NB4 (cell line): ENCODE measurements at regions not wholly inside any gene's neighbourhood (a gene's known extent, or its start where the extent isn't known, plus 50 kb on each side); places are given as distances from the start of the nearest gene placed in this dataset.

Source experiments
- DNase-seq: peaks from one replicate; pipeline ENCODE4 v3.0.0; 2010; ENCODE audit warnings: low read depth
- H3K4me3 ChIP-seq: one replicate; pipeline ENCODE4 v1.5.1; 2011; ENCODE audit warnings: mild to moderate bottlenecking, low read depth, low read length, moderate library complexity
- MYC ChIP-seq: IDR thresholded peaks from 2 replicates; pipeline ENCODE4 v1.6.1; 2011; ENCODE audit warnings: low read depth, low read length
- POLR2A ChIP-seq: IDR thresholded peaks from 2 replicates; pipeline ENCODE4 v1.6.1; 2011; ENCODE audit warnings: mild to moderate bottlenecking; ENCODE audit not compliant: insufficient read length; ENCODE audit errors: extremely low read depth
- TF ChIP-seq, protein P1 (sequence below): IDR thresholded peaks from 2 replicates; pipeline ENCODE4 v1.6.1; 2011; ENCODE audit warnings: low read depth, low read length
- TF ChIP-seq, protein P2 (sequence below): IDR thresholded peaks from one replicate; pipeline ENCODE4 v1.5.1; 2012; ENCODE audit warnings: low read depth, low read length

DNA sequence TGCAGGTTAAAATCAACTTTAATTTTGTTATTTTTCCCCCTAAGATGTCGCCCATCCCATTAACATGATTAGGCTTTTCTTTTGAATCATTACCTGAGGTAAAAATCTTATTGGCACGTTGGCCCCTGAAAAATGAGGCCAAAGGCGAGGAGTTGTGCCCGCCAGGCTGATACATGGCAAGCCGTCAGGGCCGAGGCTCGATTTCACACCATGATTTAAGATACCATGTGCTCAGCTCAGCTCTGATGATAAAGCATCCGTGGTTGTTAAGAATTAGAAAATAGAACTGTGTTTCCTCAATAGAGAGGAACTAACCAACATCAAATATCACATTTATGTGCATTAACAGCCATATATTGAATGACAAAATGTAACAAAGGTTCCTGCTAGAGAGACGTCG lies 972.9 kb upstream of the SOX9 start:
- TF ChIP-seq POLR2A (no peak), MYC (no peak)
- TF ChIP-seq, protein P1, sequence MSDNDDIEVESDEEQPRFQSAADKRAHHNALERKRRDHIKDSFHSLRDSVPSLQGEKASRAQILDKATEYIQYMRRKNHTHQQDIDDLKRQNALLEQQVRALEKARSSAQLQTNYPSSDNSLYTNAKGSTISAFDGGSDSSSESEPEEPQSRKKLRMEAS: no peak
- TF ChIP-seq, protein P2, sequence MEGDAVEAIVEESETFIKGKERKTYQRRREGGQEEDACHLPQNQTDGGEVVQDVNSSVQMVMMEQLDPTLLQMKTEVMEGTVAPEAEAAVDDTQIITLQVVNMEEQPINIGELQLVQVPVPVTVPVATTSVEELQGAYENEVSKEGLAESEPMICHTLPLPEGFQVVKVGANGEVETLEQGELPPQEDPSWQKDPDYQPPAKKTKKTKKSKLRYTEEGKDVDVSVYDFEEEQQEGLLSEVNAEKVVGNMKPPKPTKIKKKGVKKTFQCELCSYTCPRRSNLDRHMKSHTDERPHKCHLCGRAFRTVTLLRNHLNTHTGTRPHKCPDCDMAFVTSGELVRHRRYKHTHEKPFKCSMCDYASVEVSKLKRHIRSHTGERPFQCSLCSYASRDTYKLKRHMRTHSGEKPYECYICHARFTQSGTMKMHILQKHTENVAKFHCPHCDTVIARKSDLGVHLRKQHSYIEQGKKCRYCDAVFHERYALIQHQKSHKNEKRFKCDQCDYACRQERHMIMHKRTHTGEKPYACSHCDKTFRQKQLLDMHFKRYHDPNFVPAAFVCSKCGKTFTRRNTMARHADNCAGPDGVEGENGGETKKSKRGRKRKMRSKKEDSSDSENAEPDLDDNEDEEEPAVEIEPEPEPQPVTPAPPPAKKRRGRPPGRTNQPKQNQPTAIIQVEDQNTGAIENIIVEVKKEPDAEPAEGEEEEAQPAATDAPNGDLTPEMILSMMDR: no peak

DNA sequence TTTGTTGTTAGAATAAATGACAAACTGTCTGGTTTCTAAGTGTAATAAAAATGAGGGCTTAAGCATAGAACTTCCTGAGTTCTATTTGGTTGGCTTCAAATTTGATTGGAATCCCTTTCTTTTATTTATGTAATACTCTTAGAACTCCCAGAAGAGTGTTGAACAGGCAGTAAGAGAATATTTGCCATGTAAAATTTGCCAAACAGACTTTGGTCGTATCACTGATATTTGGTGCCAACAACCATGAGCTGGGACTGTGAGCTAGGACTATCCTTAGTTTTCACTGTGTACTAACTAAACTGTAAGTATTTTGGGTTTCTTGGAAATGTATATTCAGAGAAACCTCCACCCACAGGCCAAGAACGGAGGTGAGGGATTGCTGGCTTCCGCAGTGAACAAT lies 971.2 kb upstream of the SOX9 start:
- DNase-seq: no peak

More for the DNA sequence above, 972.9 kb upstream of the SOX9 start:
- no peak overlapping the region for H3K4me3 ChIP-seq
- no peak for DNase-seq

DNA sequence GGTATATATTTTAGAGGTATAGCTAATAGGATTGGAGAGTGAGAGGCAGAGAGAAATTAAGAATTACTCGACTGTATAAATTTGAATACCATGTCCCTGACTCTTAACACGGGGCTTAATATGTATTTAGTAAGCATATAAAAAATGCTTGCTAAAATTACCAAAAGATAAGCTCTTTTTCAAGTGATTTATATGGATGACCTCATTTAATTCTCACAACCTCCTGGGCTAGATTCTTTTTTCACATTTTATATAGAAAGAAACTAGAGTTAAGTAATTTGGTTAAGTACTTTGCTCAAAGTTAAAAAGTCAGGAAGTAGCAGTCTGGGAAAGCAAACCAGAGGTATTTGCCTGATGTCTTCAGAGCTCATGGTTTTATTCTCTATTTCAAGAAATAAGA lies 963.5 kb upstream of the SOX9 start:
- no peak overlapping the region for H3K4me3 ChIP-seq
- no peak for TF ChIP-seq MYC
- TF ChIP-seq, protein P2: no peak
- TF ChIP-seq, protein P1: no peak
- no peak for TF ChIP-seq POLR2A
- no peak for DNase-seq

More for the DNA sequence above, 971.2 kb upstream of the SOX9 start:
- TF ChIP-seq, protein P1: no peak
- TF ChIP-seq POLR2A (no peak), MYC (no peak)
- TF ChIP-seq, protein P2: no peak
- no peak overlapping the region for H3K4me3 ChIP-seq

DNA sequence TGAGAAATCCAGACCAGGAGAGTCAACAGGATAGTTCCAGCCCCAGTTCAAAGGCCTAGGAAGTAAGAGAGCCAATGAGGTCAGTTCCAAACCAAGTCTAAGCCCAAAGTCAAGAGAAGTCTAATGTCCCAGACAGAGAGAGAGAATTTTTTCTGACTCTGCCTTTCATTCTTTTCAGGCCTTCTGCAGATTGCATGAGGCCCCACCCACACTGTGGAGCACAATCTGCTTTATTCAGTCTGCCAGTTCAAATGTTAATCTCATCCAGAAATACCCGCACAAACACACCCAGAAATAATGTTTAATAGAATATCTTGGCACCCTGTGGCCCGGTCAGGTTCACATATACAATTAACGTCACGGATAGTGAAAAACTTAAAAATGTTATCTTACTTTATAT lies 962.4 kb upstream of the SOX9 start:
- no peak overlapping the region for H3K4me3 ChIP-seq
- TF ChIP-seq POLR2A (no peak), MYC (no peak)
- TF ChIP-seq, protein P1: no peak
- TF ChIP-seq, protein P2: no peak
- no peak for DNase-seq

DNA sequence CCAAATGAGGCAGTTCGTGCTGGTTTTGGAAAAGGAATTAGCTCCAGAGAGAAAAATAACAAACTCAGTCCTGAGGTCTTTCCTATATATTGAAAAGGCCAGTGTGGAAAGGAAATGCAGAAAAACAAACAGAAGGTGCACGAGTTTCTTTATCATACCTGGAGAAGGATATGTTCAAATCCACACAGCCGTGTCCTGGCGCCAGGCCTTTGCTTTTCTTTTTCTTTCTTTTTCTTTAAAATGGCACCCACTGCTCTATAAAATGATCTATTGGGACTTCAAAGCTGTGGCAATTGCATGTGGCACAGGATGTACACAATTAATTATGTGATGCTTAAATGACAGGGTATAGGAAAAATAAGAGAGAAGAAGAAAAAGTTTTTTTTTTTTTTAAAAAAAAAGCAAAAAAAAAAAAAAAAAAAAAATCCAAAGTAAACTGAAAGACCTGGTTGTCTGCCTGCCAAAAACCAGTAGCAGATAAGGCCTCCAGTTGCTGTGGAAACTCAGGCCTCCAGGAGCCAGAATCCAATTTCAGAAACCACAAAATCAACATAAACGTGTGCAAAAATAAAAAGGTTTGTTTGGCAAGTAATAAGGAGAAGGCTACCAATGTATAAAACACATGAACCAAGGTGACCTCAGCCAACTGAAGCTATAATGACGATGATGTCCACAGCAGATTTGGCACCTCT lies 957.6 kb upstream of the SOX9 start:
- no peak overlapping the region for H3K4me3 ChIP-seq
- TF ChIP-seq POLR2A (no peak), MYC (no peak)
- TF ChIP-seq, protein P2: no peak
- TF ChIP-seq, protein P1: no peak
- no peak for DNase-seq
